SK-N-DZ (cell line): ENCODE measurements at regions not wholly inside any gene's neighbourhood (a gene's known extent, or its start where the extent isn't known, plus 50 kb on each side); places are given as distances from the start of the nearest gene placed in this dataset.

Experiments used
- DNase-seq: peaks from one replicate; pipeline ENCODE4 v3.0.0-alpha.2; 2015; ENCODE audit warnings: low spot score

- no peak for DNase-seq
These were observed 83.2 kb upstream of the EYA2 start for GRCh38 chr20:46811224-46812084.

- peak; percentile 32 for DNase-seq
These were observed 80.0 kb upstream of the EYA2 start for GRCh38 chr20:46814366-46815232.

- no peak for DNase-seq
These were observed 78.5 kb upstream of the EYA2 start for GRCh38 chr20:46816097-46816496.

- no peak for DNase-seq
These were observed 77.6 kb upstream of the EYA2 start for GRCh38 chr20:46816886-46817638.

GRCh38 chr20:46820682-46821081 lies 74.0 kb upstream of the EYA2 start:
- no peak for DNase-seq

- DNase-seq, result no peak
These were observed 71.3 kb upstream of the EYA2 start for GRCh38 chr20:46823271-46823751.

GRCh38 chr20:46823753-46824152 lies 70.9 kb upstream of the EYA2 start:
- DNase-seq, result no peak

GRCh38 chr20:46826343-46826984 lies 68.2 kb upstream of the EYA2 start:
- DNase-seq, result no peak

- no peak for DNase-seq
These were observed 66.8 kb upstream of the EYA2 start for GRCh38 chr20:46827718-46828458.

- no peak for DNase-seq
These were observed 66.2 kb upstream of the EYA2 start for GRCh38 chr20:46828471-46828870.

- no peak for DNase-seq
These were observed 63.6 kb upstream of the EYA2 start for GRCh38 chr20:46830886-46831632.

- no peak for DNase-seq
These were observed 63.0 kb upstream of the EYA2 start for GRCh38 chr20:46831633-46832011.

- no peak for DNase-seq
These were observed 62.1 kb upstream of the EYA2 start for GRCh38 chr20:46832555-46832954.

GRCh38 chr20:46833360-46833759 lies 61.3 kb upstream of the EYA2 start:
- no peak for DNase-seq

- DNase-seq, result no peak
These were observed 59.2 kb upstream of the EYA2 start for GRCh38 chr20:46835418-46835817.

GRCh38 chr20:46837083-46837482 lies 57.6 kb upstream of the EYA2 start:
- no peak for DNase-seq

- no peak for DNase-seq
These were observed 56.6 kb upstream of the EYA2 start for GRCh38 chr20:46838011-46838410.

- no peak for DNase-seq
These were observed 54.5 kb upstream of the EYA2 start for GRCh38 chr20:46840054-46840729.
